IMR-90 (cell line): ENCODE measurements at regions not wholly inside any gene's neighbourhood (a gene's known extent, or its start where the extent isn't known, plus 50 kb on each side); places are given as distances from the start of the nearest gene placed in this dataset.

Experiments used
- ATAC-seq: fragments of 200-7000 bp; cut with Tn5 transposase; 2 replicates; pipeline ENCODE4 v1.9.1; 2020; ENCODE audit warnings: low read depth, mild to moderate bottlenecking, moderate library complexity
- BruUV-seq: library from RNA; stranded (reverse); fragments of 400-500 nt; replicated peaks from 2 replicates; lab custom pipeline; 2021; lab: Mats Ljungman, UMichigan
- CTCF ChIA-PET: fragments of 300-600 bp; formaldehyde crosslinking; extraction: SDS; loops from one replicate; lab custom pipeline; 2021; ENCODE audit warnings: antibody characterized with exemption; lab: Yijun Ruan, JAX
- POLR2A ChIA-PET: fragments of 300-600 bp; sonication (Branson Sonifier 250); formaldehyde crosslinking; loops from one replicate; lab custom pipeline; 2022; ENCODE audit warnings: antibody characterized with exemption; ENCODE audit not compliant: unreplicated experiment; lab: Charles Lee
- DNase-seq: peaks from one replicate; pipeline ENCODE4 v3.0.0; 2013
- H2AFZ ChIP-seq: replicated peaks from 2 replicates; pipeline ENCODE3; 2013; ENCODE audit warnings: low read length, mild to moderate bottlenecking; ENCODE audit not compliant: poor library complexity
- H2AK5ac ChIP-seq: 2 replicates; pipeline ENCODE4 v1.6.1; 2013; ENCODE audit warnings: low read depth, low read length, inconsistent platforms
- H2AK9ac ChIP-seq: replicated peaks from 2 replicates; pipeline ENCODE3; 2013; ENCODE audit warnings: mild to moderate bottlenecking, low read depth, low read length, moderate library complexity; ENCODE audit not compliant: poor library complexity
- H2BK120ac ChIP-seq: 2 replicates; pipeline ENCODE4 v1.6.1; 2013; ENCODE audit warnings: low read depth, low read length, inconsistent platforms
- H2BK15ac ChIP-seq: 3 replicates; pipeline ENCODE4 v1.6.1; 2013; ENCODE audit warnings: low read depth, low read length, inconsistent platforms
- H2BK20ac ChIP-seq: 2 replicates; pipeline ENCODE4 v1.6.1; 2013; ENCODE audit warnings: low read depth, mild to moderate bottlenecking, inconsistent platforms, low read length, moderate library complexity
- H2BK5ac ChIP-seq: 2 replicates; pipeline ENCODE4 v1.6.1; 2013; ENCODE audit warnings: mild to moderate bottlenecking, low read depth, low read length, inconsistent platforms; ENCODE audit not compliant: poor library complexity, severe bottlenecking
- H3K14ac ChIP-seq: replicated peaks from 2 replicates; pipeline ENCODE4 v1.6.1; 2013; ENCODE audit warnings: low read depth, low read length, inconsistent platforms
- H3K18ac ChIP-seq: 2 replicates; pipeline ENCODE4 v1.6.1; 2013; ENCODE audit warnings: low read depth, low read length, control low read depth
- H3K23ac ChIP-seq: 2 replicates; pipeline ENCODE4 v1.6.1; 2013; ENCODE audit warnings: low read depth, low read length, inconsistent platforms
- H3K27ac ChIP-seq: 2 replicates; pipeline ENCODE4 v1.5.1; 2013; ENCODE audit warnings: mild to moderate bottlenecking, control low read depth, low read length; ENCODE audit not compliant: insufficient read depth
- H3K27me3 ChIP-seq: 2 replicates; pipeline ENCODE4 v1.6.1; 2013; ENCODE audit warnings: low read length; ENCODE audit not compliant: control insufficient read depth, insufficient read depth
- H3K36me3 ChIP-seq: 2 replicates; pipeline ENCODE4 v1.6.1; 2013; ENCODE audit warnings: low read length, mixed read lengths; ENCODE audit not compliant: control insufficient read depth, insufficient read depth
- H3K4ac ChIP-seq: 2 replicates; pipeline ENCODE4 v1.6.1; 2013; ENCODE audit warnings: low read depth, low read length, inconsistent platforms
- H3K4me1 ChIP-seq: 2 replicates; pipeline ENCODE4 v1.6.1; 2013; ENCODE audit warnings: low read length, mixed read lengths; ENCODE audit not compliant: control insufficient read depth, insufficient read depth
- H3K4me2 ChIP-seq: 2 replicates; pipeline ENCODE4 v1.6.1; 2013; ENCODE audit warnings: low read depth, mild to moderate bottlenecking, control low read depth, low read length, moderate library complexity
- H3K4me3 ChIP-seq: 2 replicates; pipeline ENCODE4 v1.5.1; 2013; ENCODE audit warnings: low read depth, mild to moderate bottlenecking, control low read depth, low read length, moderate library complexity; ENCODE audit not compliant: insufficient read depth
- H3K56ac ChIP-seq: 2 replicates; pipeline ENCODE4 v1.6.1; 2013; ENCODE audit warnings: low read length, inconsistent platforms; ENCODE audit not compliant: insufficient read depth; ENCODE audit errors: extremely low read depth
- H3K79me1 ChIP-seq, 2 experiments: 2 replicates each; pipeline ENCODE4 v1.6.1; 2013; ENCODE audit warnings: low read length in 2 of 2, inconsistent platforms in 1 of 2, low read depth in 1 of 2
- H3K9ac ChIP-seq: 2 replicates; pipeline ENCODE4 v1.6.1; 2013; ENCODE audit warnings: low read depth, low read length, control low read depth
- H3K9me1 ChIP-seq: 2 replicates; pipeline ENCODE4 v1.6.1; 2013; ENCODE audit warnings: low read length, inconsistent platforms; ENCODE audit not compliant: insufficient read depth
- H3K9me3 ChIP-seq: 2 replicates; pipeline ENCODE4 v1.6.1; 2013; ENCODE audit warnings: low read length; ENCODE audit not compliant: control insufficient read depth, insufficient read depth
- H4K20me1 ChIP-seq: 2 replicates; pipeline ENCODE4 v1.6.1; 2013; ENCODE audit warnings: low read length, inconsistent platforms; ENCODE audit not compliant: insufficient read depth
- H4K5ac ChIP-seq: 2 replicates; pipeline ENCODE4 v1.6.1; 2013; ENCODE audit warnings: mild to moderate bottlenecking, low read depth, low read length, control low read depth
- H4K8ac ChIP-seq, 2 experiments: 2 replicates each; pipeline ENCODE4 v1.6.1; 2013; ENCODE audit warnings: low read depth in 2 of 2, low read length in 2 of 2, control low read depth in 1 of 2, inconsistent platforms in 1 of 2
- H4K91ac ChIP-seq: 2 replicates; pipeline ENCODE4 v1.6.1; 2013; ENCODE audit warnings: low read depth, low read length, inconsistent platforms; ENCODE audit not compliant: insufficient read depth
- BHLHE40 ChIP-seq: fragments of 150-350 bp; IDR thresholded peaks from 2 replicates; pipeline ENCODE4 v1.6.1; 2016; ENCODE audit warnings: mild to moderate bottlenecking, low read depth, low read length
- CHD1 ChIP-seq: IDR thresholded peaks from 2 replicates; pipeline ENCODE4 v1.6.1; 2012; ENCODE audit warnings: low read depth, low read length, improper control_type of control experiment
- FOS ChIP-seq: fragments of 150-350 bp; IDR thresholded peaks from 2 replicates; pipeline ENCODE4 v1.6.1; 2016; ENCODE audit warnings: low read depth, low read length
- MAFK ChIP-seq: IDR thresholded peaks from 2 replicates; pipeline ENCODE4 v1.6.1; 2012; ENCODE audit warnings: low read depth, low read length, improper control_type of control experiment
- MAZ ChIP-seq: IDR thresholded peaks from 2 replicates; pipeline ENCODE4 v1.6.1; 2012; ENCODE audit warnings: low read depth, mild to moderate bottlenecking, low read length, improper control_type of control experiment, moderate library complexity, borderline replicate concordance
- MXI1 ChIP-seq: IDR thresholded peaks from 2 replicates; pipeline ENCODE4 v1.6.1; 2012; ENCODE audit warnings: low read depth, mild to moderate bottlenecking, low read length, moderate library complexity, borderline replicate concordance
- NFE2L2 ChIP-seq: fragments of 150-350 bp; IDR thresholded peaks from 2 replicates; pipeline ENCODE4 v1.6.1; 2016; ENCODE audit warnings: low read depth, mild to moderate bottlenecking, low read length
- RAD21 ChIP-seq: IDR thresholded peaks from 2 replicates; pipeline ENCODE4 v1.6.1; 2012; ENCODE audit warnings: low read length, improper control_type of control experiment
- RCOR1 ChIP-seq: IDR thresholded peaks from 2 replicates; pipeline ENCODE4 v1.6.1; 2012; ENCODE audit warnings: mild to moderate bottlenecking, low read length, improper control_type of control experiment; ENCODE audit not compliant: insufficient replicate concordance
- RFX5 ChIP-seq: IDR thresholded peaks from 2 replicates; pipeline ENCODE4 v1.8.0; 2012; ENCODE audit warnings: low read depth, mild to moderate bottlenecking, low read length, moderate library complexity
- WGBS, 2 experiments: methylation state at CpG; one replicate each; pipeline versions ENCODE4 v1.1.5 to v1.1.7; 2013; ENCODE audit warnings: missing lambda C conversion rate in 2 of 2; ENCODE audit not compliant: insufficient read length in 1 of 2; ENCODE audit errors: extremely low coverage in 2 of 2; 5-methylcytosine and 5-hydroxymethylcytosine counted together
- dilution Hi-C: fragments of 300-500 bp; cut with HindIII; formaldehyde crosslinking; loops from one replicate; pipeline ENCODE4 v1.14.3; 2018; ENCODE audit warnings: low sequenced_read_pairs; ENCODE audit not compliant: unreplicated experiment
- in situ Hi-C: fragments of 300-500 bp; cut with MboI; formaldehyde crosslinking; loops from 3 replicates; pipeline ENCODE4 v1.14.3; 2019; ENCODE audit warnings: low sequenced_read_pairs, inconsistent platforms, mixed read lengths
- intact Hi-C: fragments of 100-400 bp; cut with micrococcal nuclease; formaldehyde crosslinking; loops from 2 replicates; pipeline ENCODE4 v1.10.0; 2022
- TF ChIP-seq, protein P1 (sequence below): fragments of 150-350 bp; IDR thresholded peaks from 2 replicates; pipeline ENCODE4 v1.6.1; 2016; ENCODE audit warnings: low read depth, mild to moderate bottlenecking, low read length, moderate library complexity, borderline replicate concordance

DNA sequence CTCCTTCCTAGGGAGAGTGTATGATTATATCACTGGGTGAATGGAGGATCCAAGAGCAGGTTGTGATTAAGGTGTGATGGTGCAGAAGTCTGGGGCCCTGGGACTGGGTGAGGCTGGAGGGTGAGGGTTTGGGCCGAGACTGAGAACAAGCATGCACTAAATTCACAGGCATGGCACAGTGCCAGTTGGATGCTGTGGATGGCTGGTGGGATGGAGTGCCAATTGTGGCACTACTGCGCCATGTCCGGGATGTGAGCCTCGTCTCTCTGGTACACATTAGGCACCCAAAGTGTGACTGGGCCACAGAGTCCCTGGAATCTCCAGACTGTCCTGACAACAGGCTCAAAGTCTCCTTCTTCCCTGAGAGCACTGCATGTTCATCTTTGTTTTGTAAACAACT lies 208.1 kb downstream of the EMX2 start:
- H4K91ac ChIP-seq, result no peak overlapping the region
- H2BK20ac ChIP-seq, result no peak overlapping the region
- H3K14ac ChIP-seq, result no peak overlapping the region
- no peak overlapping the region for H3K23ac ChIP-seq
- H3K9ac ChIP-seq, result no peak overlapping the region
- intact Hi-C loops, result no loop called here
- H3K56ac ChIP-seq, result no peak overlapping the region
- no peaks in the 10 kb centered on the region for H3K79me1 ChIP-seq
- H2BK5ac ChIP-seq, result no peak overlapping the region
- ATAC-seq (no peak), DNase-seq (no peak)
- H2BK15ac ChIP-seq, result no peak overlapping the region
- 77% methylated on average over 3 of the region's 4 CpGs; no CpG with 5 or more reads in 1 of the 2 experiments for WGBS, 2 experiments
- H3K4ac ChIP-seq, result no peak overlapping the region
- POLR2A ChIA-PET, result no interaction called here
- H2BK120ac ChIP-seq, result no peak overlapping the region
- TF ChIP-seq MXI1 (no peak), RFX5 (no peak), RAD21 (no peak), NFE2L2 (no peak), BHLHE40 (no peak), MAZ (no peak), MAFK (no peak), FOS (no peak), CHD1 (no peak), RCOR1 (no peak)
- TF ChIP-seq, protein P1, sequence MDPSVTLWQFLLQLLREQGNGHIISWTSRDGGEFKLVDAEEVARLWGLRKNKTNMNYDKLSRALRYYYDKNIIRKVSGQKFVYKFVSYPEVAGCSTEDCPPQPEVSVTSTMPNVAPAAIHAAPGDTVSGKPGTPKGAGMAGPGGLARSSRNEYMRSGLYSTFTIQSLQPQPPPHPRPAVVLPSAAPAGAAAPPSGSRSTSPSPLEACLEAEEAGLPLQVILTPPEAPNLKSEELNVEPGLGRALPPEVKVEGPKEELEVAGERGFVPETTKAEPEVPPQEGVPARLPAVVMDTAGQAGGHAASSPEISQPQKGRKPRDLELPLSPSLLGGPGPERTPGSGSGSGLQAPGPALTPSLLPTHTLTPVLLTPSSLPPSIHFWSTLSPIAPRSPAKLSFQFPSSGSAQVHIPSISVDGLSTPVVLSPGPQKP, result no peak
- no peak overlapping the region for H2AK5ac ChIP-seq
- no peak overlapping the region for H3K27ac ChIP-seq
- peaks cover 22% of the 10 kb centered on the region for H3K9me3 ChIP-seq
- dilution Hi-C loops, result no loop called here
- H4K20me1 ChIP-seq, result no peaks in the 10 kb centered on the region
- in situ Hi-C loops, result no loop called here
- no TSS peak for BruUV-seq
- no peak overlapping the region for H4K5ac ChIP-seq
- no peak overlapping the region for H3K18ac ChIP-seq
- H3K27me3 ChIP-seq, result no peaks in the 10 kb centered on the region
- H3K4me1 ChIP-seq, result no peaks in the 10 kb centered on the region
- no peak overlapping the region for H3K4me2 ChIP-seq
- H4K8ac ChIP-seq, result no peak overlapping the region
- CTCF ChIA-PET, result no interaction called here
- H2AFZ ChIP-seq, result no peak overlapping the region
- H2AK9ac ChIP-seq, result no peak overlapping the region
- H3K9me1 ChIP-seq, result no peaks in the 10 kb centered on the region
- no peaks in the 10 kb centered on the region for H3K36me3 ChIP-seq
- no peak overlapping the region for H3K4me3 ChIP-seq
